ENCODE measurements at regions not wholly inside any gene's neighbourhood (a gene's known extent, or its start where the extent isn't known, plus 50 kb on each side); places are given as distances from the start of the nearest gene placed in this dataset.

DNA sequence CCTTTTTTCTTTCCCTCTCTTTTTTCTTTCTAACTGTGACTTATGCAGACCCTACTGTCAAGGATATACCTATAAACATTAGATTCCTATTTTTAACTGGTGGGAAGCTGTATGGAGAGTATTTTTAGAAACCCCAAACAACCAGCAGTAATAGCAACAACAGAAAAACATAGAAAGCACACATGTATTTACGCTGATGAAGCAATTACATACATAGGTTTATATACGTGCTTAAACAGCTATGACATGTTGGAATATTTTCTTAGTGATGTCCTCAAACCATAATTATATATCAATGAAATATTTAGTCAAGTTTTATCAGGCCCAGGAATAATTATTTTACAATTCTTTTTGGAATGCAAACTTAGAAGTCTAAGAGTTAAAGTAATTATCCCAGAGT, 294.3 kb upstream of the SOX4 start:
- no peak for DNase-seq
- H3K27me3 ChIP-seq: no peaks in the 10 kb centered on the region
- no peaks in the 10 kb centered on the region; the same call in 1 of the 2 replicates for H3K4me1 ChIP-seq
- no peaks in the 10 kb centered on the region for H3K36me3 ChIP-seq
- no peak for TF ChIP-seq CTCF (IDR thresholded peaks at IDR 0.05; ENCODE audit: low read depth, low read length)
- no peaks in the 10 kb centered on the region for H3K9me3 ChIP-seq
- no peak overlapping the region for H3K4me3 ChIP-seq (ENCODE audit: low read depth, low read length)

- no peak for TF ChIP-seq CTCF (IDR thresholded peaks at IDR 0.05; ENCODE audit: low read depth, low read length)
- Histone ChIP-seq H3K4me3 (ENCODE audit: low read depth, low read length) (no peak overlapping the region), H3K4me1 (no peaks in the 10 kb centered on the region; the same call in 1 of the 2 replicates), H3K9me3 (no peaks in the 10 kb centered on the region), H3K36me3 (no peaks in the 10 kb centered on the region), H3K27me3 (no peaks in the 10 kb centered on the region)
- no peak for DNase-seq
Observed at GRCh38 chr6:21300439-21300838, 293.1 kb upstream of the SOX4 start.

DNA sequence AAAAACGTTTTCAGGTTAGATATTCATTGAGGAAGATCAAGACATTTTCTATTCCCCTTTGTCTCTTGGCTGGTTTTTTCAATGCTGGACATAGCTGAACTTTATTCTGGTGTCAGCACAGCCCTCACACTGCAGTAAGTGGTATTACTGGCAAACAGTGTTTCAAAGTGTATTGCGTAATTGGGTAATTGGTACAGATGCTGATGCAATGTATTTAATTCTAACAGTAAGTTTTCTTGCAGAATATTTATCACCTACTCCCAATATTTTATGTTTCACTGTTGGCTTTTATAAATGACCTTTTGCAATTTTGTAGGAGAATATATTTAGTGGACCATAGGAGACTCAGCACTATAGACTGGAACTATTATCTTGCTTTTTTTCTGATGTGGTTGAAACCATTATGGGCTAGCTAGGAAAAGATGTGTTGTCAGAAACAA, 287.6 kb upstream of the SOX4 start:
- no peaks in the 10 kb centered on the region; the same call in 1 of the 2 replicates for H3K4me1 ChIP-seq
- no peaks in the 10 kb centered on the region for H3K27me3 ChIP-seq
- no peaks in the 10 kb centered on the region for H3K36me3 ChIP-seq
- no peak for DNase-seq
- TF ChIP-seq CTCF (IDR thresholded peaks at IDR 0.05; ENCODE audit: low read depth, low read length): peak; percentile 37
- H3K4me3 ChIP-seq (ENCODE audit: low read depth, low read length): no peak overlapping the region
- H3K9me3 ChIP-seq: no peaks in the 10 kb centered on the region

GRCh38 chr6:21306546-21306945, 287.0 kb upstream of the SOX4 start:
- no peak overlapping the region for H3K4me3 ChIP-seq (ENCODE audit: low read depth, low read length)
- H3K4me1 ChIP-seq: no peaks in the 10 kb centered on the region; the same call in 1 of the 2 replicates
- no peaks in the 10 kb centered on the region for H3K36me3 ChIP-seq
- H3K27me3 ChIP-seq: no peaks in the 10 kb centered on the region
- no peak for TF ChIP-seq CTCF (IDR thresholded peaks at IDR 0.05; ENCODE audit: low read depth, low read length)
- no peaks in the 10 kb centered on the region for H3K9me3 ChIP-seq
- DNase-seq: no peak

DNA sequence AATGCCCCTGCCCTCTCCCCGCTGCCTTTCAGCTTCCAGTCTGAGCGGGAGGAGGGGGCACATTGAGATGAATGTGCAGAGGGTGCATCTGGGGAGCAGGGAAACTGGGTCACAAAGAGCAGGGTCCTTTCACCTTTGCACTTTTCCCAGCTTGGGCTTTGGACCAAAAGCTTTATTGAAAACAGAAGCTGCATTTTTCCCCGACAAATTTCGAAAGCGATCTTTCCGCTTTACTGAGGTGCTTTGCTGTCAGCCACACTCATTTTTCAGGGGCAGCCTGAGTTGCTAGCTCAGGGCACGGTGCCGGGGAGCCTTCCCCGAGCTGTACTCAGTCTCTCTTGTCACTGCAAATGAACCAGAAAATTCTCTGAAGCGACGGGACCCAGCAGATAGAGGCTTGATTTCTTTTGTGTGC, 283.7 kb upstream of the SOX4 start:
- Histone ChIP-seq H3K4me3 (ENCODE audit: low read depth, low read length) (no peak overlapping the region), H3K4me1 (no peaks in the 10 kb centered on the region; the same call in 1 of the 2 replicates), H3K36me3 (no peaks in the 10 kb centered on the region), H3K27me3 (no peaks in the 10 kb centered on the region), H3K9me3 (no peaks in the 10 kb centered on the region)
- DNase-seq: no peak
- TF ChIP-seq CTCF (IDR thresholded peaks at IDR 0.05; ENCODE audit: low read depth, low read length): no peak

GRCh38 chr6:21310568-21311140, 282.9 kb upstream of the SOX4 start:
- H3K4me3 ChIP-seq (ENCODE audit: low read depth, low read length): no peak overlapping the region
- H3K9me3 ChIP-seq: no peaks in the 10 kb centered on the region
- no peaks in the 10 kb centered on the region for H3K36me3 ChIP-seq
- no peak for TF ChIP-seq CTCF (IDR thresholded peaks at IDR 0.05; ENCODE audit: low read depth, low read length)
- no peaks in the 10 kb centered on the region for H3K27me3 ChIP-seq
- DNase-seq: no peak
- no peaks in the 10 kb centered on the region; the same call in 1 of the 2 replicates for H3K4me1 ChIP-seq

Measured in BE2C (cell line).